Small intestine (tissue), 7 donors: ENCODE measurements at regions not wholly inside any gene's neighbourhood (a gene's known extent, or its start where the extent isn't known, plus 50 kb on each side); places are given as distances from the start of the nearest gene placed in this dataset.

Experiments
- DNase-seq, 2 donors: peaks; one replicate each; pipeline versions ENCODE4 v3.0.0 to v3.0.0-alpha.2; 2013
- FAIRE-seq: peaks from 2 replicates; lab custom pipeline; 2012; peaks lifted over from hg19 to GRCh38; lab: Jason Lieb, UNC
- H3K27ac ChIP-seq, 3 donors: one replicate each; pipeline ENCODE4 v1.5.1; 2013; ENCODE audit warnings: low read length in 2 of 3, mild to moderate bottlenecking in 2 of 3, control low read depth in 1 of 3, inconsistent platforms in 1 of 3, low read depth in 1 of 3, moderate library complexity in 1 of 3
- H3K27me3 ChIP-seq, 3 donors: one replicate each; pipeline ENCODE4 v1.6.1; 2013; ENCODE audit warnings: low read length in 3 of 3, inconsistent platforms in 1 of 3; ENCODE audit not compliant: control insufficient read depth in 3 of 3, insufficient read depth in 3 of 3
- H3K36me3 ChIP-seq, 3 donors: one replicate each; pipeline ENCODE4 v1.6.1; 2013; ENCODE audit warnings: low read length in 3 of 3, inconsistent platforms in 1 of 3, low read depth in 1 of 3, mild to moderate bottlenecking in 1 of 3, moderate library complexity in 1 of 3; ENCODE audit not compliant: control insufficient read depth in 3 of 3, insufficient read depth in 2 of 3
- H3K4me1 ChIP-seq, 3 donors: one replicate each; pipeline ENCODE4 v1.6.1; 2013; ENCODE audit warnings: low read length in 2 of 3, inconsistent platforms in 1 of 3, low read depth in 1 of 3, mild to moderate bottlenecking in 1 of 3, moderate library complexity in 1 of 3; ENCODE audit not compliant: control insufficient read depth in 3 of 3, insufficient read depth in 2 of 3
- H3K4me3 ChIP-seq, 3 donors: one replicate each; pipeline ENCODE4 v1.5.1; 2013; ENCODE audit warnings: low read length in 3 of 3, control low read depth in 1 of 3, inconsistent platforms in 1 of 3, low read depth in 1 of 3, mild to moderate bottlenecking in 1 of 3, moderate library complexity in 1 of 3
- H3K9me3 ChIP-seq, 2 donors: one replicate each; pipeline ENCODE4 v1.6.1; 2013; ENCODE audit warnings: low read depth in 1 of 2, low read length in 1 of 2; ENCODE audit not compliant: control insufficient read depth in 2 of 2, insufficient read depth in 1 of 2
- WGBS, 3 donors: extraction: QIAGEN DNeasy Blood & Tissue Kit; methylation state at CpG; one replicate each; pipeline ENCODE4 v1.1.7; 2013; 5-methylcytosine and 5-hydroxymethylcytosine counted together
- donor health status: healthy with polysubstance abuse.
- donor health status: control.
- donor health status: control.
- donor health status: Bipolar disorder and iron deficiency.
- donor health status: healthy.

GRCh38 chr4:19329077-19329476, 922.6 kb upstream of the SLIT2 start:
- FAIRE-seq (no peak), DNase-seq (no peak)
- 86 to 90% (median 87%) methylated on average over 4 of the region's 4 CpGs for WGBS, 3 donors

GRCh38 chr4:19327364-19327763, 924.3 kb upstream of the SLIT2 start:
- H3K27me3 ChIP-seq, result no peaks in the 10 kb centered on the region
- 89 to 91% (median 90%) methylated on average over 1 of the region's 1 CpG for WGBS, 3 donors

More at GRCh38 chr4:19329077-19329476, 922.6 kb upstream of the SLIT2 start:
- H3K36me3 ChIP-seq, result no peaks in the 10 kb centered on the region
- peaks cover 1 to 2% of the 10 kb centered on the region in 2 donors for H3K9me3 ChIP-seq
- H3K27ac ChIP-seq, result no peak overlapping the region
- no peaks in the 10 kb centered on the region for H3K27me3 ChIP-seq
- no peak overlapping the region for H3K4me3 ChIP-seq
- H3K4me1 ChIP-seq, result no peaks in the 10 kb centered on the region

GRCh38 chr4:19324184-19324583, 927.5 kb upstream of the SLIT2 start:
- Histone ChIP-seq H3K27ac (no peak overlapping the region), H3K4me3 (no peak overlapping the region), H3K4me1 (no peaks in the 10 kb centered on the region), H3K27me3 (no peaks in the 10 kb centered on the region), H3K36me3 (no peaks in the 10 kb centered on the region), H3K9me3 (no peaks in the 10 kb centered on the region)
- no peak for FAIRE-seq
- no peak for DNase-seq

More at GRCh38 chr4:19327364-19327763, 924.3 kb upstream of the SLIT2 start:
- Histone ChIP-seq H3K36me3 (no peaks in the 10 kb centered on the region), H3K9me3 (no peaks in the 10 kb centered on the region), H3K4me3 (no peak overlapping the region), H3K27ac (no peak overlapping the region), H3K4me1 (no peaks in the 10 kb centered on the region)
- FAIRE-seq (no peak), DNase-seq (no peak)

- H3K27me3 ChIP-seq, result no peaks in the 10 kb centered on the region
- FAIRE-seq, result no peak
Observed at GRCh38 chr4:19319607-19320006, 932.1 kb upstream of the SLIT2 start.

GRCh38 chr4:19317377-19317776, 934.3 kb upstream of the SLIT2 start:
- Histone ChIP-seq H3K27ac (no peak overlapping the region), H3K4me1 (no peaks in the 10 kb centered on the region), H3K36me3 (no peaks in the 10 kb centered on the region), H3K27me3 (no peaks in the 10 kb centered on the region), H3K9me3 (no peaks in the 10 kb centered on the region), H3K4me3 (no peak overlapping the region)
- no peak for DNase-seq
- FAIRE-seq, result no peak

More at GRCh38 chr4:19319607-19320006, 932.1 kb upstream of the SLIT2 start:
- no peaks in the 10 kb centered on the region for H3K4me1 ChIP-seq
- DNase-seq, result no peak
- H3K4me3 ChIP-seq, result no peak overlapping the region
- H3K9me3 ChIP-seq, result no peaks in the 10 kb centered on the region
- H3K27ac ChIP-seq, result no peak overlapping the region
- H3K36me3 ChIP-seq, result no peaks in the 10 kb centered on the region
- 62 to 75% (median 67%) methylated on average over 1 of the region's 1 CpG for WGBS, 3 donors

GRCh38 chr4:19314116-19314515, 937.6 kb upstream of the SLIT2 start:
- Histone ChIP-seq H3K9me3 (no peaks in the 10 kb centered on the region), H3K4me1 (no peaks in the 10 kb centered on the region), H3K27me3 (no peaks in the 10 kb centered on the region), H3K4me3 (no peak overlapping the region), H3K36me3 (no peaks in the 10 kb centered on the region), H3K27ac (no peak overlapping the region)
- DNase-seq (no peak), FAIRE-seq (no peak)
- 52 to 76% (median 59%) methylated on average over 1 of the region's 1 CpG for WGBS, 3 donors

- no peak overlapping the region for H3K27ac ChIP-seq
- no peaks in the 10 kb centered on the region for H3K4me1 ChIP-seq
- H3K4me3 ChIP-seq, result no peak overlapping the region
- H3K9me3 ChIP-seq, result no peaks in the 10 kb centered on the region
- no peaks in the 10 kb centered on the region for H3K36me3 ChIP-seq
- H3K27me3 ChIP-seq, result no peaks in the 10 kb centered on the region
- FAIRE-seq (no peak), DNase-seq (no peak)
- WGBS, 3 donors, result 54 to 84% (median 67%) methylated on average over 2 of the region's 2 CpGs
Observed at GRCh38 chr4:19309378-19309777, 942.3 kb upstream of the SLIT2 start.

- Histone ChIP-seq H3K27ac (no peak overlapping the region), H3K9me3 (no peaks in the 10 kb centered on the region), H3K36me3 (no peaks in the 10 kb centered on the region), H3K27me3 (no peaks in the 10 kb centered on the region), H3K4me1 (no peaks in the 10 kb centered on the region), H3K4me3 (no peak overlapping the region)
- no peak for DNase-seq
- no peak for FAIRE-seq
- 40 to 56% (median 51%) methylated on average over 2 of the region's 2 CpGs for WGBS, 3 donors
Observed at GRCh38 chr4:19304028-19304427, 947.7 kb upstream of the SLIT2 start.

- H3K27me3 ChIP-seq, result no peaks in the 10 kb centered on the region
- WGBS, 3 donors, result 30 to 55% (median 42%) methylated on average over 4 of the region's 4 CpGs
- DNase-seq (no peak), FAIRE-seq (no peak)
- no peak overlapping the region for H3K4me3 ChIP-seq
- no peaks in the 10 kb centered on the region for H3K36me3 ChIP-seq
- no peaks in the 10 kb centered on the region for H3K9me3 ChIP-seq
- H3K27ac ChIP-seq, result no peak overlapping the region
- H3K4me1 ChIP-seq, result no peaks in the 10 kb centered on the region
Observed at GRCh38 chr4:19301527-19301926, 950.2 kb upstream of the SLIT2 start.
